SIG-M5 (cell line): ENCODE measurements at regions not wholly inside any gene's neighbourhood (a gene's known extent, or its start where the extent isn't known, plus 50 kb on each side); places are given as distances from the start of the nearest gene placed in this dataset.

ENCODE experiments used
- DNase-seq: peaks from one replicate; lab custom pipeline; 2025; lab: John Stamatoyannopoulos, UW

DNA sequence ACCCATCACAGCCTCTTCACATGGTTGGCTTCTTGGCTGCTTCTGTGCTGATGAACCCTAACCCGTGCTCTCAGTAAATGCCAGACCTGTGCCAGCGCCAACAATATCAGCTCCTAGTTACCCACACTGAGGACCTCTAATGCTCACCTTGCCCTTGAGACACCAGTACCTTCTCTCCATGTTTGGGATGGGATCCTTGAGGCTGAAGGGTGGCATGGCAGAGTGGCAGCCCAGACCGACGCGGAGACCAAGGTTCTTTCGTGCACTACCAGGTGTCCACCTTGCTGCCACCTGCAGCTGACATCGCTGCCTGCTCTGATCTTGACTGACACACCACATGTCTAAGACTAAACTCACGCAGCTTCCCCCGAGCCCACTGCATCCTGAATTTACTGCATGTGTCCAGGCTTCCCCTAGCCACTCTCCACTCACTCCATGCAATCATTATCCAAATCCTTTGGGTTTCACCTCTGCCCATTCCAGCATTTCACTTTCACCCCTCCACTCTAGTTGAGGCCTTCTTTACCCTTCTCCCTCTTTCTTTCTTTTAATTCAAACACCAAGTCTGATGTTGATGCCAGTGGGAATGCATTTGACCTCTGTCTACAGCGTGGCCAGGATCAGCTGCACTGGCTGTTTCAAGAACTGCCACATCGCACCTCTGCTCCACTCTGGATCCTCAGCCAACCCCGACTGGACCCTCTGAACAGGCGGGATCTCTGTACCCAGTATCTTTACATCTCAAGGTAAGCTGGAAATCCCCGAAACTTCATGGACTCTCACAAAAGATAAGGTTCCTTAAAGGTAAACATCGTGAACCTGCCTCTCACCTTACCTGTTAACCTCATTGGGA, 294.9 kb downstream of the GLRX3 start:
- DNase-seq: no peak

GRCh38 chr10:130432271-130432670, 296.1 kb downstream of the GLRX3 start:
- no peak for DNase-seq

DNA sequence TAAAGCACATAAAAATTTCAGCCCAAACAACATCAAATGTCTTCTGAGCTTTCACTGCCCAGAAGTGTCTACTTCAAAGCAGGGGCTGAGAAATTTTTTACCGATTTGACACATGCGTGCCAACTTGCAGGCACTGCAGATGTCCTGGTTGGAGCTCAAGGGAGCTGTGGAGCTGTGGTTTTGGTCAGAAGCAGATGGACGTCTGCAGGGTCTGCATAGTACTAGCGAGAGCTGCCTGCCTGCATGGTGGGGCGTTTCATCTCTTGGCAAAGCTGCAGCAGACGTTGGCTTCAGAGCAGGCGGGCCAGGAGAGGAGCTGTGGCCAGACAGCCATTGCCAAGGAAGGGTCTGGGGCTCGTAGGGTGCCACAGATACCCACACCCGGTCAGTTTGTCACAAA, 296.7 kb downstream of the GLRX3 start:
- DNase-seq: no peak

DNA sequence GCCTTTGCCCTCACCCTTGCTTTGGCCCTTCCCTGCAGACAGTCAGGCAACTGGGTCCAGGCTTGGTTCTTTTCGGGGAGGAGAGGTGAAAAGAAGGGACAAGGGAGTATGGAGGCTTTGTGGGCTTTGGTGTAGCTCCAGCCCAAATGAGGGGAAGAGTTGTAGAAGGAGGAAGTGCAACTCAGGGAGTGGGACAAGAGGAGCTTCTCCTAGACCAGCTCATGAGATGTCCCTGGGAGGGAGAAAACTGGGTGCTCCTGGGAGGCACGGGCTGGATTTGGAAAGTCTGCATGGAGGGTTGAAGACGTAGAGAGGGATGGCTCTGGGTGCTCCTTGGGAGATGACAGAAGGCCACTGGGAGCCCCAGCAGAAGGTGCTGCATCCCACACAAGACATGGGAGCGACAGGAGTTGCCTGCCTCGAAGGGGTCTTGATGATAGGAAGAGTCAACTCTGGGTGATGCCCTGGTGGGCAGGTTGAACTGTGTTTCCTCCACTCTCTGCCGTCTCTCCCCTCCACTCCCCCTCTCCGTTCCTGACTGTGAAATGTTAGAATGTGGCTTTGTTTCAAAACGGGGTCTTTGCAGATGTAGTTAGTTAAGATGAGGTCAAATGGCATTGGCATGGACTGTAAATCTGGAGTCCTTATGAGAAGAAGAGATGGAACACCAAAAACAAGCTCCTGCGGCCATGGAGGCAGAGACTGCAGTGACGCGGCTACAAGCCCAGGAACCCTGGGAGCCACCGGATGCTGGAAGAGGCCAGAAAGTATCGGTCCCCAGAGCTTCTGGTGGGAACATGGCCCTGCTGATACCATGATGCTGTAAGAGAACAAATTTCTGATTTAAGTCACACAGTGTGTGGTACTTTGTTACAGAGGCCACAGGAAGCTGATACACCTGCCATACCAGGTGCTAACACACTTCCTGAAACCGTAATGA, 298.5 kb downstream of the GLRX3 start:
- no peak for DNase-seq

DNA sequence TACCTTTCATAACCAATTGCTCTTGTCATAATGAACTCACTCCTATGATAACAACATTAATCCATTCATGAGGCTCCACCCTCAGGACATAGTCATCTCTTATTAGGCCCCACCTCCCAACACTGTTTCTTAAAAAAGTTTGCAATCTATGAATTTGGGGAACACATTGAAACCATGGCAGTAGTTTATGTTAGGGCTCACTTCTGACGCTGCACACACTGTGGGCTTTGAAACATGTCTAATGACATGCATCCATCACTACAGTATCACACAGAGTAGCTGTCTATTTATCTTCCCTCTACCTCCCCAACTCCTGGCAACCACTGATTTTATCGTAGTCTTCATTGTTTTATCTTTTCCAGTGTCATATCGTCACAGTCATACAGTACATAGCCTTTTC, 299.8 kb downstream of the GLRX3 start:
- no peak for DNase-seq

GRCh38 chr10:130438861-130439260, 302.7 kb downstream of the GLRX3 start:
- no peak for DNase-seq

DNA sequence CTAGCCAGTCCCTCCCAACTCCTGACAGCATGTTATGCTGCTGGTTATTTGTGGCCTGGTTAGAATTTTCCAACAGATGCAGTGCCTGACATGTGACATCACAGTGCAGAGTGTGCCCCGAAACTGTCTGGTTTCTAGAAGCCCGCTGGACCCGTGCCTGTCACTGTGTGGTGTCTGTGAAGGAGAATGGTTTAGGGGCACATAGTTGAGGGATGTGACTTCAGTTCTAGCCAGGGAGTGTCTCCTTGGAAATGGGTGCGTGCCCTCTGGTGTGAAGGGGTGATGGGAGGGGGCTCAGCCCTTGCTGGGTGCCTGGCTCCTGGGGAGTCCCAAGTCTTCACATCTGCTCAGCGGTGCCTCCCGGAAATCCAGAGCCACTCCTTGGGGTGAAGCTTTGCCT, 303.6 kb downstream of the GLRX3 start:
- no peak for DNase-seq

DNA sequence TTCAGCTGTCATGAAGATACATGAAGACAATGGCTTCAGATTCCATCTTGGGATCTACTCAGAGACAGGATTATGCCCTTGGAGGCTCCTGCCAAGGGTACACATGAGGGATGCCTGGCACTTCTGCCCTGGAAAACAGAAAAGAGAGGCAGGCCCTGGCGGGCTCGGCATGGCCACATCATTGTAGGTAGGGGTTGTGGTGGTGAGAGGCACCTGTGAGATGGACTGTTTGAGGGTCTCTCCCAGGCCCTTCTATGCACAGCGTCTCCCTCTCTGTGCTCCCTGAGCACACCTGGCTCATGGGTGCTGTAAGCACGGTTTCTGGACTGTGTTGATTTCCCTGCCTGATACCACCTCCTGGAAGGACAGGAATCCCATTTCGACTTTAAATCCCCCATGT, 304.3 kb downstream of the GLRX3 start:
- DNase-seq: no peak

GRCh38 chr10:130440971-130441370, 304.8 kb downstream of the GLRX3 start:
- no peak for DNase-seq

DNA sequence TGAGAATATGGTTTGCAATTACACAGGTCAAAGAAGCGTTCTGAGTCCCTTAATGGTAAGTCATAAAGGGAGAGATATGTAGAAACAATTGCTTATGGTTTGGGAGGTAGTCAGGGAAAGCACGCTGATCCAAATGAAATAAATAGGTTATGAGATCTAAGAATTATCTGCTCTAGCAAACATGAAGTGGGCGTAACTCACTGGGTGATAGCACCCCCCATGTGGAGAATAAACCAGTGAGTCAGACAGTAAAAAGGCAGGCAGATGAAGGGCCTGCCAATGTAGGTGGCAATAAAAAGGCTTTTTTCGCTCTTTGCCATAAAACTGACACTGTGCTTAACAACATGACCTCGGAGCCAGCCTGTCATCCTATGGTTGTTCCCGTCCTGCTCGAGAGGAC, 306.9 kb downstream of the GLRX3 start:
- no peak for DNase-seq

- no peak for DNase-seq
Measured at GRCh38 chr10:130453036-130453720, 317.0 kb downstream of the GLRX3 start.

- no peak for DNase-seq
Measured at GRCh38 chr10:130453721-130454542, 317.7 kb downstream of the GLRX3 start.

- DNase-seq: no peak
Measured at GRCh38 chr10:130454543-130455000, 318.4 kb downstream of the GLRX3 start.

DNA sequence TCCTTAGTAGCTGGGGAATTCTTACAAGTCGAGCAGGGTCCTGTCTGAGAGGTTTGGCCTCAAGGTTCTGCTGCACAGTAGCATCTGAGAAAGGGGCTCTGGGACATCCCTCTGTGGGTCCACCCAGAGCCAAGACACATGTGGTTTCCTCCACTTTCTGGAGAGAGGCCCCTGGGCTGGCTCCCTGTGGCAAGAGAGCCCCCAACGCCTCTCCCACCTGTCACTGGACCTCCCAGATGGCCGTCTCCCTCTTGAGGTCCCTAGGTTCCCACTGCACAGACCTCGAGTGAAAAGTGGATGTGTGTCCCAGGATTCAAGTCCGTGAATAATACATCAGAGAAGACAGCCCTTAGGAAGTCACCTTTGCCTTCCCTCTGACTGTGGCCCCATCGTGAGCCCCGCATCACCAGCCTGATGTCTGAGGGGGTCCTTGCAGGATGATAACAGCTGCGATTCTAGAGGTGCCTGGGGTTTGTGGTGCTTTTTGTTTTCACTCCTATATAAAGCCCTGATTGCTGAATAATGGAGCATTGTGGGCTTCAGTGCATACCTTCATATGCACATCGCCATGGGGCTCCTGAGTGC, 319.0 kb downstream of the GLRX3 start:
- DNase-seq: no peak

- no peak for DNase-seq
Measured at GRCh38 chr10:130455791-130456190, 319.6 kb downstream of the GLRX3 start.

GRCh38 chr10:130456616-130457015, 320.4 kb downstream of the GLRX3 start:
- DNase-seq: no peak

GRCh38 chr10:130458509-130458908, 322.3 kb downstream of the GLRX3 start:
- DNase-seq: no peak

DNA sequence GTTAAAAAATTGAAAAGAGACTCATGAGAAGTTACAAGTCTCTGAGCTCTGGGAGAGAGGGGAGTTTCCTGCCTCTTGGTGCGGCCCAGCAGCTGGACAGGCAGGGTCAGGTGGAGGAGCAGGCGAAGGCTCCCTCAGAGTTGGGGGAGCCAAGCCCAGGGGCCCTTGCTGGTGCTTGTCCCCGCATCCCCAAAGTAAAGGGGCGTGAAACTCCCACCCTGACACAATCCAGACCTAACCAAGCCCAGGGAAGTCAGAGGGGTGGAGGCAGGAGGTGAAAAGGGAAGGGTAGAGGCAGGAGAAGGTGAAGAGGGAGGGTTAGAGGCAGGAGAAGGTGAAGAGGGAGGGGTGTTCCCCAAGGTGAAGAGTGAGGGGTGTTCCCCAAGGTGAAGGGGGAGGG, 322.8 kb downstream of the GLRX3 start:
- no peak for DNase-seq

DNA sequence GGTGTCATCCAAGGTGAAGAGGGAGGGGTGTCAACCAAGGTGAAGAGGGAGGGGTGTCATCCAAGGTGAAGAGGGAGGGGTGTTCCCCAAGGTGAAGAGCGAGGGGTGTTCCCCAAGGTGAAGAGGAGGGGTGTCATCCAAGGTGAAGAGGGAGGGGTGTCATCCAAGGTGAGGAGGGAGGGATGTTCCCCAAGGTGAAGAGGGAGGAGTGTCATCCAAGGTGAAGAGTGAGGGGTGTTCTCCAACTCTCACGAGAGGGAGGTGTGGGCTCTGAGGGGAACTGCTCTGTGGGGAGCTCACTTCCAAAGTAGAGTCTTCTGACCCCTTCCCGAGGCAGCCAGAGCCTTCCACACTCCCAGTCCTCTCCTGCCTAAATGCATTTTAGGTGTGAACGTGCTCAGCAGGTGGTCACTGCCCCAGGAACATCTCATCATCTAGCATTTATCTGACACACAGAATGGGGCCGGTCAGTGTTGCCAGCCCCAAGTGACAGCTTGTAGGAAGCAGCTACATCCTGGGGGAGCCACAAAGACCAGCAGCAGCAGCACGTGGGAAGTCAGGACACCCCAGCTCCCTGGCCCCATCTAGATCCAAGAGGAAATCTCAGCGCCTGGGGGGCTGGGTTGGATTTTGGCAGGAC, 323.8 kb downstream of the GLRX3 start:
- no peak for DNase-seq

GRCh38 chr10:130461631-130462030, 325.4 kb downstream of the GLRX3 start:
- DNase-seq: no peak
